ENCODE measurements at regions not wholly inside any gene's neighbourhood (a gene's known extent, or its start where the extent isn't known, plus 50 kb on each side); places are given as distances from the start of the nearest gene placed in this dataset.

DNA sequence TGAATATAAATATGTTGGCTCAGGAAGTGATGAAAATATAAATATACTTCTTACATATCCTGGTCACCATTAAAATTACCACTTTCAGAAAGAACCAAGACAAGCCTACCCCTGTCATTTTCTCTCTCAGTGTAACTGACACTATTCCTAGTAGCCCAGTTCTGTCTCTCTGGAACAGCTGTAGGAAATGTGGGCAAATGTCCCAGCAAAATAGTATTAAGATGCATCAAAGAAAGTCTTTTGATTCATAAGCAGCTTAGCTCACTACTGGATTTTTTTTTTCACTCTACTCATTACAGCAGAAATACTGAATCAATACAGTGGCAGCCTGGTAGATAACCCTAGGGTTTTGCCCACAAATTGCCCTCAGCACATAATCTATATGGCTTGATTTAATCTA lies 290.9 kb downstream of the DNAJB9 start:
- TF ChIP-seq, protein P1, sequence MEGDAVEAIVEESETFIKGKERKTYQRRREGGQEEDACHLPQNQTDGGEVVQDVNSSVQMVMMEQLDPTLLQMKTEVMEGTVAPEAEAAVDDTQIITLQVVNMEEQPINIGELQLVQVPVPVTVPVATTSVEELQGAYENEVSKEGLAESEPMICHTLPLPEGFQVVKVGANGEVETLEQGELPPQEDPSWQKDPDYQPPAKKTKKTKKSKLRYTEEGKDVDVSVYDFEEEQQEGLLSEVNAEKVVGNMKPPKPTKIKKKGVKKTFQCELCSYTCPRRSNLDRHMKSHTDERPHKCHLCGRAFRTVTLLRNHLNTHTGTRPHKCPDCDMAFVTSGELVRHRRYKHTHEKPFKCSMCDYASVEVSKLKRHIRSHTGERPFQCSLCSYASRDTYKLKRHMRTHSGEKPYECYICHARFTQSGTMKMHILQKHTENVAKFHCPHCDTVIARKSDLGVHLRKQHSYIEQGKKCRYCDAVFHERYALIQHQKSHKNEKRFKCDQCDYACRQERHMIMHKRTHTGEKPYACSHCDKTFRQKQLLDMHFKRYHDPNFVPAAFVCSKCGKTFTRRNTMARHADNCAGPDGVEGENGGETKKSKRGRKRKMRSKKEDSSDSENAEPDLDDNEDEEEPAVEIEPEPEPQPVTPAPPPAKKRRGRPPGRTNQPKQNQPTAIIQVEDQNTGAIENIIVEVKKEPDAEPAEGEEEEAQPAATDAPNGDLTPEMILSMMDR (IDR thresholded peaks at IDR 0.05), result no peak

DNA sequence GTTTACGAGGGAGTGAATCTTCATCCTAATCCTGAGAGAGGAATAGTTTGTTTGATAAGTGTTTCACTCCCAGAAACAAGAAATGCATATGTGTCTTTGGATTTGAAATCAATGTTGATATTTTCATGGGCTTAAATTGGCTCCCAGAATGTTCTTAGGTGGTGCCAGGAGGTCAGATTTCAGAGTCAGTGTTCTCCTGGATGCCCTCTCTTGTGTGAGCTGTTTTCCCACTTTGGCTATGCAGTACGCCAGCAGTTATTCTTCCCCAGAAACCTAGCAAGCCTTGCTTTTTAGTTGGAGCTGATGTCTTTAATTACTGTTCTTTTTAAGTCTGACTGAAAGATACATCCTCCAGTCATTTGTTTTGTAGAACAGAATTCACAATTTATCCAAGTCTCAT lies 291.4 kb downstream of the DNAJB9 start:
- TF ChIP-seq, protein P1 (IDR thresholded peaks at IDR 0.05), result no peak

DNA sequence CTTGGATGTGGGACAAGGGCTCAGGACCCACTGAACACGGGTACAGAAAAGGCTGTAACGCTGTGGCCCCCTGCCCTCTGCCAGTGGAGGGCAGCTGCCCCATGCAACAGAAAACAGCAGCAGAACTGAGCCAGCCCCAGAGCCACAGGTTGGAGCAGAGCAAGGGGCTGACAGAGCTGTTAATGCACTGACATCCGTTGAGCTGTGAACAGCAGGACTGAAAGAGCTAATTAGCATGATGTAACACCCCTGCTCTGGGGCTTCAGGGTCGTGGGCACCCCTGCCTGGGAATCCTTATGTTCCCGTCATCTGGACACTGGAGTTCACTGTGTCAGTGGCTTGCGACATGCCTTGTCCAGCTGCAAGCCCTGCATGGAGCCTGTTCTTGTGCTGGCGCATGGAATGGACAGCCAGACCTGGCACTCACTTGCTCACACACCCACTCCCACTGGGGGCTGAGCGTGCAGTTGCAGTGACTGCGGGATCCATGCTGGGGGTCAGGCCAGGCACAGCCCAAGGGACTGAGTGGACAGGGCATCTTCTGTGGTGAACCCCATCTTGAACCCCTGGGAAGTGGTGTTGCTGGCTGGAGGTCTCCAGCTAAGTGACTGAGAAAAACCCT lies 293.7 kb downstream of the DNAJB9 start:
- TF ChIP-seq, protein P1 (IDR thresholded peaks at IDR 0.05), result no peak

DNA sequence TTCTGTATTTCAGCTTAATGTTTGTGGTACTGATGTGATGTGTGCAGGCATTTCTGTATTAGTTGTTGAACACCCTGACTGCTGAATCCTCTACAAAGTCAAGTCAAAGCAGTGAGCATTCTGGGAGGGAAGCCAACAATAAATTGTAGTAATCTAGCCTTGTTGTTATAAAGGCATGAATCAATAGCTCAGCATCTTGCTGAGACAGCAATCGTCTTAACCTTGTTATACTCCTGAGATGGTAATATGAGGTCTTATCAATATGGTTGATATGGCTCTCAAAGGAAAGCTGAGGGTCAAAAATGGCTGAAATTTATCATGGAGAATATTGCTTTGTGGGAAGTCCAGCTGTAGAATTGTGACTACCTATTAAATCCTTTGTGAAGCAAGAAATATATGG lies 299.4 kb downstream of the DNAJB9 start:
- TF ChIP-seq, protein P1 (IDR thresholded peaks at IDR 0.05), result no peak

DNA sequence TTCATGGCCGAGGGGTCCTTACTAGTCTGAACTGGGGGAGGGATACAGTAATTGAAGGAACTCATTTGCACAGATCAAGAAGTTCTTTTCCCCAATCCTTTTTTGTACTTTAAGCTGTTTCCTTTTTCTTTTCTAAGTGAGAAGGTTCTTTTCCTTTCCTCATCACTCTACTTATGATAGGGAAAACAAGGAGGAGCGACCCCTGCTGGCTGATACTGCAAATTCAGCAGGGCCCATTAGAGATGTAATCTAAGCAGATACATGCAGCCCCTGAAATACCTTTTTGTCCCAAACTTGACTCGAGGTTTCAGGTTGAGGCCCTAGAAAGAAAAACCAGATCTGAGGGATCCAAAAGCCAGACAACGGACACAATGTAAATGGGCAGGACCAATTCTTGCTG lies 305.5 kb downstream of the DNAJB9 start:
- TF ChIP-seq, protein P1 (IDR thresholded peaks at IDR 0.05), result peak; percentile 44; the same call in 1 of the 2 replicates

DNA sequence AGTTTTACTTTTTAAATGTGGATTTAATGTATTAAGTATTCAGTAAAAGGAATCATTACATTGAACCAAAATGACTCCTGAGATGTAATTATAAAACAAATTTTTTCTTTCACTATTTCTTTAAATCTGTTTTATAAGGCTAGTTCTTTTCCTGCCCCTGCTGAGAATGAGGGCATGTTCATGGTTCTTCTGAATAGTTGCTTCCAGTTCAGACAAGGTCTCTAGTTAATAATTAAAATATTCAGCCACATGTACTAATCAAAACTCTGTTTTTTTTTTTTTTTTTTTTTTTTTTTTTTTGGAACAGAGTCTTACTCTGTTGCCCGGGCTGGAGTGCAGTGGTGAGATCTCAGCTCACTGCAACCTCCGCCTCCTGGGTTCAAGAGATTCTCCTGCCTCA lies 321.2 kb downstream of the DNAJB9 start:
- TF ChIP-seq, protein P1 (IDR thresholded peaks at IDR 0.05), result no peak

DNA sequence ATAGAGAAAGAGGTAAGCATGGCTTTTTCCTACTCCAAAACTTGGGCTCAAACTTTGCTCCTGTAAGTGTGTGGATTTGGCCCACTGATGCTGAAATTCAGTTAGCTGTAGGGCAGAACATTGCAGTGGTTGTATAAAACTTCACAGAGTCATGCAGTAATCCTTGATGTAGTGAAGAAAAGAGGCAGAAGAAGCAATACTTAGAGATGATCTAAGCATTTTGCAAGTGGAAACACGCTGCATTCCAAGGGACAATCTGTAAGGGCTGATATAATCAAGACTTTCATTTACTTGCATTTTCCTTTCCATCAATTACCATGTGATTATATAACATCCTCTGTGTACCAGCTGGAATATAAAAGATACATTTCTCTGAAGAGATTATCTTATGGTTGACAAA lies 338.8 kb downstream of the DNAJB9 start:
- TF ChIP-seq, protein P1 (IDR thresholded peaks at IDR 0.05), result no peak

DNA sequence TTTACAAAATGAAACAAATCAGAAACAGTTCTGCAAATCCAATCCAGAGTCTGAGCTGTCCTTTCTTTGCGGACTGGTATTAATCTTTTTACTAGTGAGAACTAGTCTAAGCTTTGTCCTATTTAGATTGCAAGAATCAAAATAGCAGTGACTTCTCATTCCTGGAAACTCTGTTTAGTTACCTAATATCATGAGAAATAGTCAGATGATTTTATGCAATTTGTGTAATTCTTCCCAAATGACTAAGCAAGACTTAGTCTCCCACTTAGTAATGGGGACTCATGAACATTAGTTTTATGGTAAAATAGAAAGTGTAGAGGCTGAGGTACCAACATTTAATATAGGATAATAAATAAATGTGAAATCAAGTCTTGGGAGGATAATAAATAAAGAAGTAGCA lies 341.3 kb downstream of the DNAJB9 start:
- TF ChIP-seq, protein P1 (IDR thresholded peaks at IDR 0.05), result no peak

All from LNCAP (cell line).